Rectal smooth muscle tissue (tissue), 1 donor: ENCODE measurements at regions not wholly inside any gene's neighbourhood (a gene's known extent, or its start where the extent isn't known, plus 50 kb on each side); places are given as distances from the start of the nearest gene placed in this dataset.

Experiments
- H3K27ac ChIP-seq: one replicate; pipeline ENCODE4 v1.7.0; 2013; ENCODE audit warnings: low read depth, low read length, inconsistent platforms
- H3K27me3 ChIP-seq: one replicate; pipeline ENCODE4 v1.7.0; 2013; ENCODE audit warnings: low read length; ENCODE audit not compliant: control insufficient read depth, insufficient read depth
- H3K36me3 ChIP-seq: one replicate; pipeline ENCODE4 v1.7.0; 2013; ENCODE audit warnings: low read length; ENCODE audit not compliant: control insufficient read depth, insufficient read depth
- H3K4me1 ChIP-seq: one replicate; pipeline ENCODE4 v1.7.0; 2013; ENCODE audit warnings: low read length; ENCODE audit not compliant: control insufficient read depth, insufficient read depth
- H3K4me3 ChIP-seq: one replicate; pipeline ENCODE4 v1.7.0; 2013; ENCODE audit warnings: low read length
- H3K9ac ChIP-seq: one replicate; pipeline ENCODE4 v1.7.0; 2013; ENCODE audit warnings: low read length

GRCh38 chr12:22924391-22924790 lies 299.4 kb downstream of the ETNK1 start:
- Histone ChIP-seq H3K36me3 (no peaks in the 10 kb centered on the region), H3K4me1 (no peaks in the 10 kb centered on the region), H3K4me3 (no peak overlapping the region), H3K9ac (no peak overlapping the region), H3K27me3 (no peaks in the 10 kb centered on the region), H3K27ac (no peak overlapping the region)

DNA sequence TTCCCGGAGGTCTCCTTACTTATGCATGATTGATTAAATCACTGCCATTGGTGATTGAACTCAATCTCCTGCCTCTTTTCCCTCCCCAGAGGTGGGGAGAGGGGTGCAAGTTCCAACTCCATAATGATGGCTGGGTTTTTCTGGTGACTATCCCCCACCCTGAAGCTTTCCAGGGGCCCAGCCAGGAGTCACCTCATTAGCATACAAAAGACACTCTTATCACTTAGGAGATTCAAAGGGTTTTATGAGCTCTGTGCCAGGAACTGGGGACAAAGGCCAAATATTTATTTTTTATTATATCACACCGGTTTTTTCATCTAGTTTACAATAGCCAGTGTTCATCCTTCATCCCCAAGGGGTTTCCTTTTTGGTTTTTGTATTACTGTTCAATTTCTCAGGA lies 300.7 kb downstream of the ETNK1 start:
- Histone ChIP-seq H3K27me3 (no peaks in the 10 kb centered on the region), H3K4me3 (no peak overlapping the region), H3K4me1 (no peaks in the 10 kb centered on the region), H3K36me3 (no peaks in the 10 kb centered on the region), H3K9ac (no peak overlapping the region), H3K27ac (no peak overlapping the region)

- Histone ChIP-seq H3K27ac (no peak overlapping the region), H3K36me3 (no peaks in the 10 kb centered on the region), H3K27me3 (no peaks in the 10 kb centered on the region), H3K4me3 (no peak overlapping the region), H3K4me1 (no peaks in the 10 kb centered on the region), H3K9ac (no peak overlapping the region)
These were observed 307.5 kb downstream of the ETNK1 start for GRCh38 chr12:22932431-22932830.

DNA sequence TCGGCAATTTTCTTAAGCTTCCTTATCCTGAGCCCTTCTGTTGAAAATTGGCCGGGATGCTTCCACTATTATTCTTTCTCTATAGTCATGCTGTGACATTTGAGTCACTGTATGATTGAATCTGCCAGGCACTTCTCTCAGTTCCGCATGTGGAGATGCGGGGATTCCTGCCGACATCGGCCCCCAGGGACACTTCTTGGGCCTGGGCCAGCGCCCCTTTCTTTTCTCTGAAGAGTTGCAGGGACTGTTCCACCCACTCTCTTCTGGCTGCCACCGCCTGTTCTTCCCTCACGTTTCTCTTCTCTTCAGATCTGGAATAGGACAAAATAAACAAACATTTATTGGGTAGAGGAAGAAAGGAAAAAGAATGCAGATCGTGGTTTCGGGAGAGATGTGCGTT lies 310.1 kb downstream of the ETNK1 start:
- Histone ChIP-seq H3K27me3 (no peaks in the 10 kb centered on the region), H3K36me3 (no peaks in the 10 kb centered on the region), H3K9ac (no peak overlapping the region), H3K27ac (no peak overlapping the region), H3K4me3 (no peak overlapping the region), H3K4me1 (no peaks in the 10 kb centered on the region)

- Histone ChIP-seq H3K27me3 (no peaks in the 10 kb centered on the region), H3K9ac (no peak overlapping the region), H3K27ac (no peak overlapping the region), H3K4me3 (no peak overlapping the region), H3K36me3 (no peaks in the 10 kb centered on the region), H3K4me1 (no peaks in the 10 kb centered on the region)
These were observed 310.5 kb downstream of the ETNK1 start for GRCh38 chr12:22935501-22935900.

DNA sequence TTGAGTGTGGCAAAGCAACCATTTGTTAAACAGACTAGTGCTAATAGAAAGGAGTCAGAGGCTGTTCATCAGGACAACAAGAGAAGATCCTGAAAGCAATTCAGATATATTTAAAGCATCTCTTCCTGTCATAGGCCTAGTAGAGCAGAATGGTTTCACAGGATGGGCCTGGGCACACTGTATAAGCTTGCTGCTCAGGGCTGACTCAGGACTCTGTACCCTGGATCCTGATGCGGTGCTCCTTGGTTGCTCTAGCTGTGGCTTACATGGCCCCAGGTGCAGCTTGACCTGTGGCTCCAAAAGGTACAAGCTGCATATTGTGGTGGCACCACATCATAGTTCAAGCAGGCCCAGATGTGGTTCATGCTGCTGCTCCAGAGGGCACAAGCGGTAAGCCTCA lies 313.4 kb downstream of the ETNK1 start:
- Histone ChIP-seq H3K27me3 (no peaks in the 10 kb centered on the region), H3K9ac (no peak overlapping the region), H3K36me3 (no peaks in the 10 kb centered on the region), H3K4me3 (no peak overlapping the region), H3K27ac (no peak overlapping the region), H3K4me1 (no peaks in the 10 kb centered on the region)

DNA sequence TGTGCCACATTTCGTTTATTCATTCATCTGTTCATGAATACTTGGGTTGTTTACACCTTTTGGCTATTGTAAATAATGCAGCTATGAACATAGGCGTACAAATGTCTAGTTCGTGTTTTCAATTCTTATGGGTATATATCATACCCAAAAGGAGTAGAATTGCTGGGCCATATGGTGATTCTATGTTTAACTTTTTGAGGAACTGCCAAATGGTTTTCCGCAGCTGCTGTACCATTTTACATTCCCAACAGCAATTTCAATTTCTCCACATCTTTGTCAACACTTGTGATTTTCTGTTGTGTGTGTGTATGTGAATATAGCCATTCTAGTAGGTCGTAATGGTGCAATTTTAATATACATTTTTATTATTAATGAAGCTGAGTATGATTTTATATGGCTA lies 326.2 kb downstream of the ETNK1 start:
- no peak overlapping the region for H3K27ac ChIP-seq
- no peaks in the 10 kb centered on the region for H3K27me3 ChIP-seq
- no peak overlapping the region for H3K4me3 ChIP-seq
- no peaks in the 10 kb centered on the region for H3K4me1 ChIP-seq
- no peak overlapping the region for H3K9ac ChIP-seq
- H3K36me3 ChIP-seq: no peaks in the 10 kb centered on the region

- H3K27ac ChIP-seq: no peak overlapping the region
- H3K36me3 ChIP-seq: no peaks in the 10 kb centered on the region
- no peak overlapping the region for H3K9ac ChIP-seq
- no peak overlapping the region for H3K4me3 ChIP-seq
- H3K27me3 ChIP-seq: no peaks in the 10 kb centered on the region
- H3K4me1 ChIP-seq: no peaks in the 10 kb centered on the region
These were observed 331.7 kb downstream of the ETNK1 start for GRCh38 chr12:22956690-22957089.

- no peak overlapping the region for H3K9ac ChIP-seq
- no peaks in the 10 kb centered on the region for H3K27me3 ChIP-seq
- no peak overlapping the region for H3K27ac ChIP-seq
- H3K36me3 ChIP-seq: no peaks in the 10 kb centered on the region
- H3K4me3 ChIP-seq: no peak overlapping the region
- H3K4me1 ChIP-seq: no peaks in the 10 kb centered on the region
These were observed 342.2 kb downstream of the ETNK1 start for GRCh38 chr12:22967171-22967570.

GRCh38 chr12:22969521-22969920 lies 344.6 kb downstream of the ETNK1 start:
- no peak overlapping the region for H3K9ac ChIP-seq
- no peaks in the 10 kb centered on the region for H3K36me3 ChIP-seq
- no peaks in the 10 kb centered on the region for H3K4me1 ChIP-seq
- H3K27ac ChIP-seq: no peak overlapping the region
- H3K27me3 ChIP-seq: no peaks in the 10 kb centered on the region
- H3K4me3 ChIP-seq: no peak overlapping the region

- no peaks in the 10 kb centered on the region for H3K36me3 ChIP-seq
- H3K4me3 ChIP-seq: no peak overlapping the region
- H3K4me1 ChIP-seq: no peaks in the 10 kb centered on the region
- no peak overlapping the region for H3K27ac ChIP-seq
- no peaks in the 10 kb centered on the region for H3K27me3 ChIP-seq
- H3K9ac ChIP-seq: no peak overlapping the region
These were observed 346.3 kb downstream of the ETNK1 start for GRCh38 chr12:22971247-22971646.

GRCh38 chr12:22971701-22972191 lies 346.8 kb downstream of the ETNK1 start:
- H3K27ac ChIP-seq: no peak overlapping the region
- no peaks in the 10 kb centered on the region for H3K36me3 ChIP-seq
- H3K4me1 ChIP-seq: no peaks in the 10 kb centered on the region
- no peak overlapping the region for H3K9ac ChIP-seq
- no peak overlapping the region for H3K4me3 ChIP-seq
- H3K27me3 ChIP-seq: no peaks in the 10 kb centered on the region

GRCh38 chr12:22974865-22975264 lies 349.9 kb downstream of the ETNK1 start:
- Histone ChIP-seq H3K27ac (no peak overlapping the region), H3K4me3 (no peak overlapping the region), H3K4me1 (no peaks in the 10 kb centered on the region), H3K27me3 (no peaks in the 10 kb centered on the region), H3K9ac (no peak overlapping the region), H3K36me3 (no peaks in the 10 kb centered on the region)
